HL-60/S4 (cell line): ENCODE measurements at regions not wholly inside any gene's neighbourhood (a gene's known extent, or its start where the extent isn't known, plus 50 kb on each side); places are given as distances from the start of the nearest gene placed in this dataset.
"Not testable (repeated sequence)": the region's sequence is repeated elsewhere in the genome, so short reads cannot be mapped to it uniquely, and the experiment has no call there.

Experiments used
- in situ Hi-C: fragments of 300-500 bp; cut with MboI; formaldehyde crosslinking; loops from 2 replicates; pipeline ENCODE4 v1.14.3; 2022; ENCODE audit warnings: low sequenced_read_pairs

DNA sequence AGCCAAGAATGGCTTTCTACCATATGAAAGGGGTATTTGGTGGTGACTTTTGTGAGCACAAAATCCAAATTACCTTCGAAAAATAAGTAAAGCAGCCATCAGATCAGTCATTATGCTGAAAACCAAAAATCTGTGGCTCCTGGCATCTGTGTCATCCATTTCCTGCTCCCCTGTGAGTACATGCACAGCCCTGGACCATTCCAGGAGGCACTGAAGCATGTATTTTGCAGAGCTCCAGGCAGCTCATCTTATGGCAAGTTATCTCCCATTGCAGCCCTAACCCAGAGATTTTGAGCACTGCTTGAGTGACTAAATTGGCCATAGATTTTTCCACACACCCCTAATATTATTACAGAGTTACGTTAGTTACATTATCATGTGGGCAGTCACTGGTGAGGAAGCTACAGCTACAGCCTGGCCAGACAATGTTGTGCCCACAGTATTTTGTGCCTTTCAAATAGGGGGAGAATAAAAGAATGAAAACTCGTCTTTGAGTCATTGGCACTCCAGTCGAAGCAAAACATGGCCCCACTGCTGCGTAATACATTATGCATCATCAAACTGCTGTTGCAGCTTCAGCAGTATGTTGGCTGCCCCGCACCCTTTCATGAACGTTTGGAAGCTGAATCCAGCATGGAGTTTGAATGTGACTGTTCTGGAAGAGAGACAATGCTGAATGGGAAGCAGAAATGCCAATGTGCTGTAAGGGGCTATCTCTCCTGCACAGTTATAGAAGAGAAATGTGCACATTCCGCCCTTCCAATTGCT, 702.2 kb downstream of the RNF144A start:
- in situ Hi-C loops = no loop called here

DNA sequence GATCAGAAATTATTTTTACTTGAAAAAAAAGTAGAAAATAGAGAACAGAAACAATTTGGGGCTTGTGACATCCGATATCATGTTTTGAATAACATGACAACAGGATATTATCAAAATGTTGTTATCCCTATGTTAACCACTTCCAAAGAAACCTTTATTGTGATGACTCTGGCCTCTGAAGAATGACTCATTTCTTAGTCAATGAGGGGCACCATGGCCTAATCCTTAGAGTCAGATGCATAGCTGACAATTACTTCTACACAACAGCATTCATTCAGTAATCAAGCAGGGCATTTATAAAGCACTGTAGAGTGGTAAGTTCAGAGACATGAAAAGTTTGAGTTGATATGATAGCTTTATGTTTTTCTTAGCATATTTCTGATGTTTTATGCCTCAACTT, 703.0 kb downstream of the RNF144A start:
- in situ Hi-C loops = no loop called here

DNA sequence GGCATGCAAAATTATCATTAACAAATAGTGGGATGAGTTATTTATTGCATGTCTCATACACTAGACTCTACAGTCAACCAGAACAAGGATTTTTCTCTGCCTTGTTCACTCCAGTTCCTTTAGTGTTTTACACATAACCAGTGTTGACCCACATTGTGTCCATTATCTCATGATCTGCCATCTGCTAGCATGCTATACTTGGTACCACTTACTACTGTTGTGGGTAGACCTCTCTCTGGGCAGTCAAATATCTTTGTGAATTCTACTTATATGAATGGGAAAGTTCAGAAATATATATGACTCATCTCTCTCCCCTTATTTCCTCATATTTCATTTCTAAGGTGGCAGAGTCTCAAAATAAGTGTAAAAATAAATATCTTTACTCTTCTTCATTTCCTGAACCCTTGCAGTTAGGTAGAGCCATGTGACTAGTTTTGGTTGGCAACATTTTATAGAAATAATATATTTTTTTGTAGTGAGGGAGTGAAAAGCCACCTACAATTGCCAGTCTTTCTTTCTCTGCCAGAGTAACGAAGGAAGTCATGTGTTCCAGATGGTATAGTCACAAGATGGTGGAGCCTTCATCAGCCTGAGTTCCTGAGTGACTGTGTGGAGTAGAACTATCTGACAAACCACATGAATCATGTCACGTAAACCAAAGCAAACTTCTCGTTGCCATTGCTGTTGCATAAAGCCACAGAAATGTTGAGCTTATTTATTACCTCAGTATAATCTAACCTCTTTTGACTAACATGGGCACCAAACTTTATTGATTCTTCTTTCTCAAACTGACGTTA, 704.0 kb downstream of the RNF144A start:
- in situ Hi-C loops = no loop called here

DNA sequence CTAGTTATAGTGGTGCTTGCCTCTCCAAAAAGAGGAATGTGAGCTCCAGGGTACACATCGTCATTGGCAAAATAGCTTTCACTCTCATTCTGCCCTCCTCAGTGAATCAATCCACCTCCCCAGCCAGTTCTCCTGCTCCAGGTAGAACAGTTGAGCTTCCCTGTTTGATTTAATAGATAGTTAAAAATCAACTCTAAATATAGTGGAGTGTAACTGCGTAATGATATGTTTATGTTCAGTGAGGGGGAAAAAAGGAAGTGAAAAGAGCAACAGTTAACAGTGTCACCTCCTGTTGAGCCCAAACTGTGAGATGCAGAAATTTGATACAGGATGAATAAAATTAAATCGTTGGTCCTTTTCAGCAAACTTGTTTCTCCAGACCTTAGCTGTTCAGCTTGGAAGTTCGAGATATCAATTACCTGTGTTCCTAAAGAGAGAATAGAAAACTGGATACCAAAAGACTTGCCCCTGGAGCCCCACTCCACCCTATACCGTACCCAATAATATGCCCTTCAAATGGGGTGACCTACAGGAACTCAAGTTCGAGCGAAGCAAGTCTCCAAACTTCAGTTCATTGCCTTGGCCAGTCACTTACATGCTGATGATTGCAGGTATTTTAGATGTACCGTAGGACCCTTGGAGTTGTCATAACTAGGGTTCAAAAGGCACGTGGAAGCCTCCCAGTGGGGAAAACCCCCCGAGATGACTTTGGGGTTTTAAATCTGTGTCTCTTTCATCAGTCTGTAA, 708.4 kb downstream of the RNF144A start:
- in situ Hi-C loops = no loop called here

DNA sequence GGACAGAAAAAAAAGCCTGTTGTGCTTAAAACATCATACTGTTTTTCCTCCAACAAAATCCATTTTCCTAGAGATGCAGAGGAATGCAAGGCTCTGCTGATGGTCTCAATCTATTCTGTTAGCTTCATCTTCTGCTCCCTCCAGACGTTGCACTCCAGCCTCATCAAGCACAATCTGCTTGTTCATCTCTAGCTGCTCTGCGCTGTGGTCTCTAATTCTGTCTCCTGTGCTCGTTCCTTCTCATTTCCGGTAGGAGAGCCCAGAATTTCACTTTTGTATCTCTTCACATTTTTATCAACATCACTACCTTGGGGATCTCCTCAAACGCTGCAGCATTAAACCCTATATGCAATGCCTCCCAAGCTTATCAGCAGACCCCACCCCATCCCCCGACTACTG, 708.9 kb downstream of the RNF144A start:
- in situ Hi-C loops = no loop called here

DNA sequence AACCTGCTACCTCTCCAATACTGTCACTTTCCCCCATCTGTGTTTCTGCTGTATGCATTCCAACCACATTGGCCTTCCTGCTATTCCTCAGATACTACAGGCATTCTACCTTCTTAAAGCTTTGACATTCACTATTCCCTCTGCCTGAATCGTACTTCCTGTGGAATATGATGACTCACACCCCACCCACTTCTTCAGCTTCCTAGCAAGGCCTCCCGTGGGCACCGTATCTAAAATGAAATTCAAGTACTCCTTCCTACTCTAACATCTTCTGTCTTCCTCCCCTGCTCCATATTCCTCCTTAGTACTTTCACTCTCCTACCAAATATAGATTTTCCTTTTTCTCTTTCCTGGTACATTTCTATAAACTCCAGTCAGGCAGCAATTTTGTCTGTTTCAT, 710.4 kb downstream of the RNF144A start:
- in situ Hi-C loops = no loop called here

DNA sequence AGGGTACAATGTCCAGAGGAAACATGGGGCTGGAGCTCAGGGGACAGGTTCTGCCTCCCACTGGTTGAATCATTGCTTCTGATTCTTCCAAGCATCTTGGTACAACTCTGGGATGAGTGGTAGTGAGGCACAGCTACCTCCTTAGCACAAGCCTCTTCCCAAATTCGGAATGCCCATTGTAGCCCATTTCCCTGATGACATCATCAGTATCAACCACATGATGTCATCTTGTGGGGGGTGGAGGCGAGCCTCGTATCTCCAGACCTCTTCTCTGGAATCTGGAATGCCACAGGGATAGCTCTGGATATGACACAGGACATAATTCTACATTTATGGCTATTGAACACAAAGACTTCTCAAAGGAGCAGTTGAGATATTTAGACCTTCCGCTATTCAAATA, 715.2 kb downstream of the RNF144A start:
- in situ Hi-C loops = no loop called here

DNA sequence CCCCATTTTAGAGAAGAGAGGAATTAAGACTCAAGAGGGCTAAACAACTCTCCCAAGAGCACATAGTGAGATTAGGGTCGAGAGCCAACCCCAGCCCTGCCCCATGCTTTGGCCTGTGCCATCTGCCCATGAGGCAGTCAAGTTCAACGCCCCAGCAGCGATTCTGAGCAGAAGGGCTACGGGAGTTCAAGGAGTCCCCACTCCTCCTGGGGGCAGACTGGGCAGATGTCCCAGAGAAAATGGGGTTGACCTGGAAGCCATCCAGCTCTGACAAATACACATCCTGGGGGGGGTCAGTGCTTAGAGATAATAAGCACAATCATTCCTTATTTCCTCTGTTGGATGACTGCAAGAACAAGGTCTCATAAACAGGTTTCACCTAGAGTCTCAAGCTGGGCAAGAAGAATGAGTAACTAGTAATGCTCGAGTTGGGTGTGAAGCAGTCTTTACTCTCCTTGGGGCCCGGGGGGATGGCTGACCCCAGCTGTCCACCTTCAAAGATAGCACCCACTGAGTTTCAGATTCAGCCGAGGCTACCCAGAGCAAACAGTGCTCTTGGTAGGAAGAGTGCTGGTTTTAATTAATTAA, 716.4 kb downstream of the RNF144A start:
- in situ Hi-C loops = no loop called here

DNA sequence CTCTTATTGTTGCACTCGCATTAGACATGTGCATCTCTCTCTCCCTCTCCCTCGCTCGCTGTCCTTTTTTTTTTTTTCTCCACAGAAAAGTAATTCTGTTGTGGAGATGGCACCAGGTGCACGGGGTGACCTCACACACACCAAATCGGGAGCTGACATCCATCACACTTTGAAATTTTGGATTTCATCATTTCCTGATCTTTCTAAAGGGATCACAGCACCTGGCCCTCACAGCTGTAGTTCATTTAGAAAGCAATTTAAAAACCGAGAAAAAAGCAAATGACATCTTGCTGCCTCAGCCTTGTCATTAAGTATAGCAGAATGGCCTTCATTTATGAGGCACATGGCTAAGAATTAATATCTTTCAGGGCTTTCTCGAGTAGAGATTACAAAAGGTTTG, 717.2 kb downstream of the RNF144A start:
- in situ Hi-C loops = no loop called here

DNA sequence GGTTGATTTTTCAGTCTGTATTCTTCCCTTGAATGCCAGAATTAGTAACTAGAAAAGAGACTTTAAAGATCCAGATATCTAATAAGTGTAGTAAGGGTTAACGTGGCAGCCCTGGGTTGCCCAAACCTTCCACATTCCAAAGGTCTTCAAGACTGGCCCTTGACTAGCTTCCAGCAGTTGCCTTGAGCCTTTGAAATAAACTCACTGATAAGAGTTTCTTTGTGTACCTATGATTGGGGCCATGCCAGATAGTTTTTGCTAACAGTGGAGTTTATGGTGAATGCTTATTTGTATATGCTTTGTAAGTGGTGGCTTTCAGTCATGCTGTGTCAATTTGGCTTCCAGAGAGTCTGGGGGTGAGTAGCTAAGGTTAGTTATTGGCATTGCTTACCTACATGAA, 722.3 kb downstream of the RNF144A start:
- in situ Hi-C loops = no loop called here

DNA sequence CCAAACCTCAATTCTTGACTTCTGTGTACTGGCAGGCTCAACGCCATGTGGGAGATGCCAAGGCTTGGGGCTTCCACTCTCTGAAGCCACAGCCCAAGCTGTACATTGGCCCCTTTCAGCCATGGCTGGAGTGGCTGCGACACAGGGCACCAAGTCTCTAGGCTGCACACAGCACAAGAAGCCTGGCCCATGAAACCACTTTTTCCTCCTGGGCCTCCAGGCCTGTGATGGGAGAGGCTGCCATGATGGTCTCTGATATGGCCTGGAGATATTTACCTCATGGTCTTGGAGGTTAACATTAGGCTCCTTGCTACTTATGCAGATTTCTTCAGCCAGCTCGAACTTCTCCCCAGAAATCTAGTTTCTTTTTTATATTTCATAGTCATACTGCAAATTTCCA, 724.1 kb downstream of the RNF144A start:
- in situ Hi-C loops = not testable (repeated sequence)

DNA sequence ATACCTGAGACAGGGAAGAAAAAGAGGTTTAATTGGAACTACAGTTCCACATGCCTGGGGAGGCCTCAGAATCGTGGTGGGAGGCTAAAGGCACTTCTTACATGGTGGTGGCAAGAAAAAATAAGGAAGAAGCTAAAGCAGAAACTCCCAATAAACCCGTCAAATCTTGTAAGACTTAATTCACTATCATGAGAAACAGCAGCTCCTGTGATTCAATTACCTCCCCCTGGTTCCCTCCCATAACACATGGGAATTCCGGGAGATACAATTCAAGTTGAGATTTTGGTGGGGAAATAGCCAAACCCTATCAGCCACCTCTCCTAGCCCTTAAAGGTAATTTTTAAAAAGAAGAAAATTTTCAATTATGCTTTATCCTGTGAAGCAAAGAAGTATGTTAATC, 728.8 kb downstream of the RNF144A start:
- in situ Hi-C loops = no loop called here

DNA sequence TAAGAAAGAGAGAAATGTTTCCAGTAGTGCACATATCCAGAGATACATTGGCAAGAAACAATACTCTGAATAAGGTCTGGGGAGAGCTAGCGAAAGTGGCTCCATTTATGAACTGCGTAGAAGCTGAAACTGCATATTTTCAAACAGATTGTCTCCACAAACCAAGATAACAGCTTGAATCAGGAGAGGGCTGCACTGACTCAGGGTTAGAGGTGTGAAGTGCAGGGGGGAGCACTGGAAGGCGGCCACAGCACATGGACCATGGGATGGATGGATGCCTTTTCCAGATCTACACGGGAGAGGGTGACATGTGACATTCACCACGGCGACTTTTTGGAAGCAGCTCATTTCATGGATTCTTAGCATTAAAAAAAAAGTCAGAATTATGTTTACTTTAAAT, 729.4 kb downstream of the RNF144A start:
- in situ Hi-C loops = no loop called here

DNA sequence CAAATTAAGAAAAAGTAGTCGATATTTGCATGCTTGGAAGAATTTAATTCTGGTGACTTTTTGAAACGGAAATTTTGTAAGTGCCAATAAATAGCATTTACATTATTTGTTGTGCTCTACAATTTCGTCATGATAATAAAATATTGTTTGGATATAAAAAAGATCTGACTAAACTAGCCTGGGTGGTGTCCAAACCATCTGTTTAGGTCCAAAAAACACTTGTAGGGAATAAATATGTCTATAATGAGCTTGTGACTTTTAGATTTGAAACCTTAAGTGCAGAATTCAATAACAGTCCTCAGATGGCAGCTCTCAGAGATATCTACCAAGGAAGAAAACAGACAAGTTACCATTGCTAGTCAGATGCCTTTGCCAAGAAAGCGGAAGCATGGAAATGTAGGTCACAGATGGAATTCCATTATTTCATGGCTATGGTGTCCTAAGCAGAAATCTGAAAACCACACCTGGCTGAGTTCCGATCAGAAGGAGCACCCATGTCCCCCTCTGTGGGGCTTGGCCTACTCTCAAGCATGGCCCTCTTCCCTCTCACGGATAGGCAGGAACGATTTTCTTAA, 731.1 kb downstream of the RNF144A start:
- in situ Hi-C loops = no loop called here

DNA sequence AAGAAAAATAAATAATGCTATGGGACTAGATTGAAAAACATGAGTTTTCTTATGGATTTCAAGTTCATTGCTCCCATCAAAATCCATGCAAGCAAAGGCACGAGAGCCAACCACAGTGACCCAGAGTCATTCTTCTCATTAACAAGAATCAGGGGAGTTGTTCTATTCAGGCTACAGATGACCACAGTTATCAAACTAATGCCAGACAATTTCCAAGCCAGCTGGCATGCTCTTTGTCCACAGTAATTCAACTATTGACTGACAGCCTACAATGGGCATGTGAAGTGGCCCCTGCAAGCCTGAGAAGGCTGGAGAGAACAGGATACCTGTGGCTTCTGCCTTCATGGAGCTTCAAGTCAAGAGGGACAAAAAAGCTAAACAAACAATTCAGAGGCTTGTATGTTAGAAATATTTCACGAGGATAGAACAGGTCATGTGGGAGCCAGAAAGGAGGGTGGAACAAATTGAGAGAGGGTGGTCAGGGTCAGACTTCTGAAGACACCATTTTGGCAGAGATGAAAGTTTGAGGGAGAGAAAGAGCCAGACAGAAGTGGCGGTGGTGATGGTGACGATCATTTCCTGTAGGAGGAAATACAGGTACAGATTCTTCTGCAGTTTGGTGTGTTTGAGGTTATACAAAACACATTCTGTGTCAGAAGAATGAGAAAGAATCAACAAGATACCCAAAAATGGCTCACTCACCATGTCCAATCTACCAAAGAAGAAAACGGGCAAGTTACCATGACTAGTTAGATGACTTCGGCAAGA, 732.4 kb downstream of the RNF144A start:
- in situ Hi-C loops = loop anchor here (25.0 kb wide), 1 partner anchor 1038 kb away; the partner anchor contains the start of gene ID2

DNA sequence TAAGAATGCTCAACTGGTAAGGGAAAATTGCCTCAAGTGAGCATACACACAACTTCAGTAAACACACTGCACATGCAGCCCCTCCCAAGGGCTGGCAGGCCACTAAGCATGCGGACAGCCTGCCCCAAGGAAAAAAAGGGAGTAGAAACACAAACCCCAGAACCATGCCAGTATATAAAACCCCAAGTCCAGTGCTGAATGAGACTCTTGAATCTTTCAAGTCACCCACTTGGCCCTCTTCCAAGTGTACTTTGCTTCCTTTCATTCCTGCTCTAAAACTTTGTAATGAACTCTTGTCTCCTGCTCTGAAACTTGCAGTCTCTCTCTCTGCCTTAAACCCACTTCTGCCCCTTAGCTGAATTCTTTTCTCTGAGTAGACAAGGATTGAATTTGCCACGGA, 736.4 kb downstream of the RNF144A start:
- in situ Hi-C loops = loop anchor here (25.0 kb wide), 1 partner anchor 1034 kb away; the partner anchor contains the start of gene ID2

DNA sequence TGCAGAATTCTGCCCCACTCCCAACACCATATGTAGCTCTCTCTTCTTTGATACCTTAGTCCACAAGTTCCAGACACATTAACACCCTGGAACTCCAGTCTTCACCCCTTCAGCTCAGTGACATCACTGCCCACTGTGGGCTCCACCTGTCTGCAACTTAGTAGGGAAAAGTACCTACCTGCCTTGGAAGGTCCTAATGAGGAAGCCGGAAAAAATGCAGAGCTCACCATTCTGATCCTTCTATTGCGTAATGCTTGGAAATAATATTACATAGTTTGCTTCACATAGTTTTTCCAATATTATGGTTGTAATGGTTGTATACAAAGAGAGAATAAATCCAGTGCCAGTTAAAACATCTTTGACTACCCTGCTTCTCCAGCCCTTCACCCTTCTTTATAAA, 738.4 kb downstream of the RNF144A start:
- in situ Hi-C loops = loop anchor here (25.0 kb wide), 1 partner anchor 1032 kb away; the partner anchor contains the start of gene ID2

DNA sequence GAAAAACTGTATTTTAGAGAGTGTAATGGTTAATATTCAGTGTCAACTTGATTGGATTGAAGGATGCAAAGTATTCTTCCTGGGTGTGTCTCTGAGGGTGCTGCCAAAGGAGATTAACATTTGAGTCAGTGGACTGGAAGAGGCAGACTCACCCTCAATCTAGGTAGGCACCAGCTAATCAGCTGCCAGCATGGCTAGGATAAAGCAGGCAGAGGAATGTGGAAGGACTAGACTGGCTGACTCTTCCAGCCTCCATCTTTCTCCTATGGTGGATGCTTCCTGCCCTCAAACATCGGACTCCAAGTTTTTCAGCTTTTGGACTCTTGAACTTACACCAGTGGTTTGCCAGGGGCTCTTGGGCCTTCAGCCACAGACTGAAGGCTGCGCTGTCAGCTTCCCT, 740.3 kb downstream of the RNF144A start:
- in situ Hi-C loops = loop anchor here (25.0 kb wide), 1 partner anchor 1030 kb away; the partner anchor contains the start of gene ID2

DNA sequence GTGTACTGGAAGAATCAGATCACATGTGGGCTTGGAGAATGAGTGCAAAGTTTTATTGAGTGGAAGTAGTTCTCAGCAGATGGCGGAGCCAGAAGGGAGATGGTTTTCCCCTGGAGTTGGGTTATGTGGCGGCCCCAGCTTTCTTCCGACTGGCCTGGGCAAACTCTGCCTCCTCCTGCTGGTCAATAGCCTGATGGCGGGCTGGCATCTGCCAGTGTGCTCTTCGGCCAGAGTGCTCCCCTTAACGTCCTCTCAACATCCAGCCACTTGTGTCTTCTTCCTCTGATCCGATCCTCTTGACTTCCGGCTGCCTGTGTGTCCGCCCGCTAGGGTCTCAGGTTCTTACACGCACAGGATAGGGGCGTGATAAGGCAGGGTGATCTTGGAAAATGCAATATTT, 741.3 kb downstream of the RNF144A start:
- in situ Hi-C loops = loop anchor here (25.0 kb wide), 1 partner anchor 1029 kb away; the partner anchor contains the start of gene ID2

DNA sequence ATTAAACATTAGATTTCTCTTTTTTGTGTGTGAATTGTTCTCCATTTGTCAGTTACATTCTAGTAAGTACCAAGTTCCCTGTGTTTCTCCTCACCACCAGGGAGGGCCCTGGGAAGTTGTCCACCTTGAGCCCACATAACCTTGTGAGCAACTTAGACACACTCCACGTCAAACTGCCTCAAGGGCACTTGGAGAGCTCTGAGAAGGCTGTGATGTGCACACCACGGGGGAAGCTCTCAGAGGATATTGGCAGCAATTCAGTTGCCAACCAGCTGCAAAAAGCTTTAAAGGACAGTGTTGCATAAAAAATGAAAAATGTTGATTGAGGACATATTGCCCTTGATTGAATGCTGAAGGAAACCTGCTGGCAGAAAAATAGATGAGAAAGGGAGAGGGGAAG, 743.6 kb downstream of the RNF144A start:
- in situ Hi-C loops = loop anchor here (25.0 kb wide), 1 partner anchor 1026 kb away; the partner anchor contains the start of gene ID2
